Keratinocyte (primary cell): ENCODE measurements at regions not wholly inside any gene's neighbourhood (a gene's known extent, or its start where the extent isn't known, plus 50 kb on each side); places are given as distances from the start of the nearest gene placed in this dataset.

ENCODE experiments used
- DNase-seq: peaks from one replicate; pipeline ENCODE4 v3.0.0-alpha.2; 2011; ENCODE audit warnings: low read depth, missing footprints, low spot score
- FAIRE-seq: peaks from 2 replicates; lab custom pipeline; 2011; peaks lifted over from hg19 to GRCh38; lab: Jason Lieb, UNC
- H2AFZ ChIP-seq: 2 replicates; pipeline ENCODE4 v1.6.0; 2012; ENCODE audit warnings: low read length, control low read depth, inconsistent platforms; ENCODE audit not compliant: control insufficient read depth
- H3K27ac ChIP-seq: 2 replicates; pipeline ENCODE4 v1.5.1; 2011; ENCODE audit warnings: low read length; ENCODE audit not compliant: control insufficient read depth, insufficient read depth
- H3K27me3 ChIP-seq: 3 replicates; pipeline ENCODE4 v1.6.0; 2011; ENCODE audit warnings: low read length; ENCODE audit not compliant: control insufficient read depth, insufficient read depth; ENCODE audit errors: extremely low read depth
- H3K36me3 ChIP-seq, 2 experiments: 2 replicates in 1 of 2; 3 replicates in 1 of 2; pipeline ENCODE4 v1.5.1; 2011; ENCODE audit warnings: low read length in 2 of 2, mild to moderate bottlenecking in 1 of 2; ENCODE audit not compliant: control insufficient read depth in 2 of 2, insufficient read depth in 2 of 2; ENCODE audit errors: extremely low read depth in 1 of 2
- H3K4me1 ChIP-seq: 3 replicates; pipeline ENCODE4 v1.5.1; 2011; ENCODE audit warnings: low read length; ENCODE audit not compliant: control insufficient read depth, insufficient read depth; ENCODE audit errors: extremely low read depth
- H3K4me2 ChIP-seq: 3 replicates; pipeline ENCODE4 v1.6.0; 2011; ENCODE audit warnings: low read depth, low read length; ENCODE audit not compliant: control insufficient read depth, insufficient read depth; ENCODE audit errors: extremely low read depth
- H3K4me3 ChIP-seq, 3 experiments: fragments of 200-600 bp in 1 of 3; sonication (generic) in 1 of 3; 2 replicates in 2 of 3; 3 replicates in 1 of 3; pipeline ENCODE4 v1.5.1; 2011 to 2016; ENCODE audit warnings: low read length in 3 of 3, mild to moderate bottlenecking in 3 of 3, control low read depth in 2 of 3, inconsistent platforms in 1 of 3, low read depth in 1 of 3, mixed read lengths in 1 of 3, mixed run types in 1 of 3, moderate library complexity in 1 of 3; ENCODE audit not compliant: control insufficient read depth in 2 of 3, insufficient read depth in 2 of 3; ENCODE audit errors: extremely low read depth in 1 of 3
- H3K79me2 ChIP-seq: 2 replicates; pipeline ENCODE4 v1.6.0; 2012; ENCODE audit warnings: low read length; ENCODE audit not compliant: control insufficient read depth, insufficient read depth
- H3K9ac ChIP-seq: 3 replicates; pipeline ENCODE4 v1.6.0; 2011; ENCODE audit warnings: low read length; ENCODE audit not compliant: control insufficient read depth, insufficient read depth; ENCODE audit errors: extremely low read depth
- H3K9me1 ChIP-seq: 3 replicates; pipeline ENCODE4 v1.6.0; 2011; ENCODE audit warnings: low read length; ENCODE audit not compliant: control insufficient read depth, insufficient read depth; ENCODE audit errors: extremely low read depth
- H3K9me3 ChIP-seq: 2 replicates; pipeline ENCODE4 v1.5.1; 2012; ENCODE audit warnings: low read depth, low read length; ENCODE audit not compliant: control insufficient read depth
- H4K20me1 ChIP-seq: 3 replicates; pipeline ENCODE4 v1.6.0; 2011; ENCODE audit warnings: low read length; ENCODE audit not compliant: control insufficient read depth, insufficient read depth; ENCODE audit errors: extremely low read depth
- CTCF ChIP-seq, 3 experiments: IDR thresholded peaks in 1 of 3; conservative IDR thresholded peaks in 1 of 3; optimal IDR thresholded peaks in 1 of 3; 2 replicates in 2 of 3; 3 replicates in 1 of 3; pipeline versions ENCODE3 to v1.5.1; 2011; ENCODE audit warnings: low read length in 3 of 3, mild to moderate bottlenecking in 3 of 3, moderate library complexity in 2 of 3, control low read depth in 1 of 3, inconsistent platforms in 1 of 3; ENCODE audit not compliant: insufficient read depth in 2 of 3; ENCODE audit errors: extremely low read depth in 1 of 3
- EZH2 ChIP-seq: IDR thresholded peaks from one replicate; pipeline ENCODE4 v1.6.1; 2012; ENCODE audit warnings: inconsistent platforms, mild to moderate bottlenecking, low read length, moderate library complexity
- dilution Hi-C: fragments of 300-500 bp; cut with MboI; formaldehyde crosslinking; loops from one replicate; pipeline ENCODE4 v1.7.0; 2020; ENCODE audit warnings: low sequenced_read_pairs; ENCODE audit not compliant: extremely low pct_ligation_motif_present

GRCh38 chr2:151182899-151183809 lies 78.5 kb downstream of the RBM43 start:
- H2AFZ ChIP-seq, result no peak overlapping the region
- H3K4me2 ChIP-seq, result no peak overlapping the region
- no peaks in the 10 kb centered on the region for H3K4me1 ChIP-seq
- TF ChIP-seq CTCF (optimal IDR thresholded peaks at IDR 0.05 in 1 of 3, IDR thresholded peaks at IDR 0.05 in 1 of 3, conservative IDR thresholded peaks at IDR 0.05 in 1 of 3; ENCODE audit: extremely low read depth in 1 of 3, insufficient read depth in 2 of 3, low read length in 3 of 3) (no peak), EZH2 (no peak)
- FAIRE-seq, result no peak
- no peaks in the 10 kb centered on the region for H3K36me3 ChIP-seq
- no peaks in the 10 kb centered on the region for H3K9me1 ChIP-seq
- no peak for DNase-seq
- no peaks in the 10 kb centered on the region for H4K20me1 ChIP-seq
- H3K27me3 ChIP-seq, result no peaks in the 10 kb centered on the region
- no peaks in the 10 kb centered on the region for H3K79me2 ChIP-seq
- H3K27ac ChIP-seq, result no peak overlapping the region
- H3K4me3 ChIP-seq, result no peak overlapping the region
- H3K9ac ChIP-seq, result no peak overlapping the region
- no peaks in the 10 kb centered on the region for H3K9me3 ChIP-seq
- dilution Hi-C loops, result no loop called here

- no peak overlapping the region for H3K27ac ChIP-seq
- no peaks in the 10 kb centered on the region for H3K4me1 ChIP-seq
- no peaks in the 10 kb centered on the region for H3K9me1 ChIP-seq
- no peaks in the 10 kb centered on the region for H3K79me2 ChIP-seq
- DNase-seq (no peak), FAIRE-seq (no peak)
- H4K20me1 ChIP-seq, result no peaks in the 10 kb centered on the region
- no peaks in the 10 kb centered on the region for H3K36me3 ChIP-seq
- no peak overlapping the region for H3K4me3 ChIP-seq
- dilution Hi-C loops, result no loop called here
- H3K9ac ChIP-seq, result no peak overlapping the region
- no peaks in the 10 kb centered on the region for H3K9me3 ChIP-seq
- no peaks in the 10 kb centered on the region for H3K27me3 ChIP-seq
- H2AFZ ChIP-seq, result no peak overlapping the region
- TF ChIP-seq CTCF (optimal IDR thresholded peaks at IDR 0.05 in 1 of 3, IDR thresholded peaks at IDR 0.05 in 1 of 3, conservative IDR thresholded peaks at IDR 0.05 in 1 of 3; ENCODE audit: extremely low read depth in 1 of 3, insufficient read depth in 2 of 3, low read length in 3 of 3) (no peak), EZH2 (no peak)
- no peak overlapping the region for H3K4me2 ChIP-seq
These were observed 79.3 kb downstream of the RBM43 start for GRCh38 chr2:151182396-151182795.
